ENCODE measurements at regions not wholly inside any gene's neighbourhood (a gene's known extent, or its start where the extent isn't known, plus 50 kb on each side); places are given as distances from the start of the nearest gene placed in this dataset.

GRCh38 chr19:23817519-23817918, 58.8 kb upstream of the ZNF681 start (continued):
- TF ChIP-seq, protein P1, sequence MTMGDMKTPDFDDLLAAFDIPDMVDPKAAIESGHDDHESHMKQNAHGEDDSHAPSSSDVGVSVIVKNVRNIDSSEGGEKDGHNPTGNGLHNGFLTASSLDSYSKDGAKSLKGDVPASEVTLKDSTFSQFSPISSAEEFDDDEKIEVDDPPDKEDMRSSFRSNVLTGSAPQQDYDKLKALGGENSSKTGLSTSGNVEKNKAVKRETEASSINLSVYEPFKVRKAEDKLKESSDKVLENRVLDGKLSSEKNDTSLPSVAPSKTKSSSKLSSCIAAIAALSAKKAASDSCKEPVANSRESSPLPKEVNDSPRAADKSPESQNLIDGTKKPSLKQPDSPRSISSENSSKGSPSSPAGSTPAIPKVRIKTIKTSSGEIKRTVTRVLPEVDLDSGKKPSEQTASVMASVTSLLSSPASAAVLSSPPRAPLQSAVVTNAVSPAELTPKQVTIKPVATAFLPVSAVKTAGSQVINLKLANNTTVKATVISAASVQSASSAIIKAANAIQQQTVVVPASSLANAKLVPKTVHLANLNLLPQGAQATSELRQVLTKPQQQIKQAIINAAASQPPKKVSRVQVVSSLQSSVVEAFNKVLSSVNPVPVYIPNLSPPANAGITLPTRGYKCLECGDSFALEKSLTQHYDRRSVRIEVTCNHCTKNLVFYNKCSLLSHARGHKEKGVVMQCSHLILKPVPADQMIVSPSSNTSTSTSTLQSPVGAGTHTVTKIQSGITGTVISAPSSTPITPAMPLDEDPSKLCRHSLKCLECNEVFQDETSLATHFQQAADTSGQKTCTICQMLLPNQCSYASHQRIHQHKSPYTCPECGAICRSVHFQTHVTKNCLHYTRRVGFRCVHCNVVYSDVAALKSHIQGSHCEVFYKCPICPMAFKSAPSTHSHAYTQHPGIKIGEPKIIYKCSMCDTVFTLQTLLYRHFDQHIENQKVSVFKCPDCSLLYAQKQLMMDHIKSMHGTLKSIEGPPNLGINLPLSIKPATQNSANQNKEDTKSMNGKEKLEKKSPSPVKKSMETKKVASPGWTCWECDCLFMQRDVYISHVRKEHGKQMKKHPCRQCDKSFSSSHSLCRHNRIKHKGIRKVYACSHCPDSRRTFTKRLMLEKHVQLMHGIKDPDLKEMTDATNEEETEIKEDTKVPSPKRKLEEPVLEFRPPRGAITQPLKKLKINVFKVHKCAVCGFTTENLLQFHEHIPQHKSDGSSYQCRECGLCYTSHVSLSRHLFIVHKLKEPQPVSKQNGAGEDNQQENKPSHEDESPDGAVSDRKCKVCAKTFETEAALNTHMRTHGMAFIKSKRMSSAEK (CRISPR knock-in tag; IDR thresholded peaks at IDR 0.05; ENCODE audit: borderline replicate concordance): no peak
- TF ChIP-seq, protein P2, sequence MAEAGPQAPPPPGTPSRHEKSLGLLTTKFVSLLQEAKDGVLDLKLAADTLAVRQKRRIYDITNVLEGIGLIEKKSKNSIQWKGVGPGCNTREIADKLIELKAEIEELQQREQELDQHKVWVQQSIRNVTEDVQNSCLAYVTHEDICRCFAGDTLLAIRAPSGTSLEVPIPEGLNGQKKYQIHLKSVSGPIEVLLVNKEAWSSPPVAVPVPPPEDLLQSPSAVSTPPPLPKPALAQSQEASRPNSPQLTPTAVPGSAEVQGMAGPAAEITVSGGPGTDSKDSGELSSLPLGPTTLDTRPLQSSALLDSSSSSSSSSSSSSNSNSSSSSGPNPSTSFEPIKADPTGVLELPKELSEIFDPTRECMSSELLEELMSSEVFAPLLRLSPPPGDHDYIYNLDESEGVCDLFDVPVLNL (CRISPR knock-in tag; IDR thresholded peaks at IDR 0.05; ENCODE audit: borderline replicate concordance, low read depth): no peak

DNA sequence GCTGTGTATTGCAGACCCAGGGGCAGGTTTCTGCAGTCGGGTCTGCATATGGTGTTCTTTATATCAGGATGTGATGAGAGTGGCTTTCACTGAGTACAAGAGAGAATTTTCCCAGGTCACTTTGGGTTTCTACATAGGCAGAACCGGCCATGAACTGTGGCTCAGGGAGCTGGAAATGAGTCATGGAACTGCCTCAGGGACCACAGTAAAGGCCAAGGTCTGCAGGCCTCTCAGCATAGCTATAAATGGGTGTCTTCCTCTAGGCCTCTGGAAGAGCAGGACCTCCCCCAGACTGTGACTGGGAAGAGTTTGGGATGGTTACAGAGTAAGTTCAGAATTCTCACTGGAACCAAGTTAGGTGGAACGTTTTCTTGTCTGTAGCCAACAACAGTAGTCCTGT, 51.8 kb upstream of the ZNF681 start:
- no peak overlapping the region for H3K27ac Mint-ChIP-seq
- H3K4me1 Mint-ChIP-seq: peaks cover 2% of the 10 kb centered on the region; the same call in 1 of the 2 replicates
- no peak for DNase-seq (ENCODE audit: low spot score)
- H3K4me3 Mint-ChIP-seq: no peak overlapping the region
- peaks cover 12% of the 10 kb centered on the region for H3K9me3 Mint-ChIP-seq
- H3K36me3 Mint-ChIP-seq: peaks cover 58% of the 10 kb centered on the region
- CTCF ChIA-PET: no interaction called here
- POLR2A ChIA-PET: interaction anchor here (0.7 kb wide), 1 partner anchor 23 kb away, joined by 3 read pairs; no protein-coding TSS in a partner anchor
- H3K27me3 Mint-ChIP-seq (ENCODE audit: low read depth): no peaks in the 10 kb centered on the region
- no peak for TF ChIP-seq MXD4 (CRISPR knock-in tag; IDR thresholded peaks at IDR 0.05; ENCODE audit: borderline replicate concordance)
- TF ChIP-seq, protein P3, sequence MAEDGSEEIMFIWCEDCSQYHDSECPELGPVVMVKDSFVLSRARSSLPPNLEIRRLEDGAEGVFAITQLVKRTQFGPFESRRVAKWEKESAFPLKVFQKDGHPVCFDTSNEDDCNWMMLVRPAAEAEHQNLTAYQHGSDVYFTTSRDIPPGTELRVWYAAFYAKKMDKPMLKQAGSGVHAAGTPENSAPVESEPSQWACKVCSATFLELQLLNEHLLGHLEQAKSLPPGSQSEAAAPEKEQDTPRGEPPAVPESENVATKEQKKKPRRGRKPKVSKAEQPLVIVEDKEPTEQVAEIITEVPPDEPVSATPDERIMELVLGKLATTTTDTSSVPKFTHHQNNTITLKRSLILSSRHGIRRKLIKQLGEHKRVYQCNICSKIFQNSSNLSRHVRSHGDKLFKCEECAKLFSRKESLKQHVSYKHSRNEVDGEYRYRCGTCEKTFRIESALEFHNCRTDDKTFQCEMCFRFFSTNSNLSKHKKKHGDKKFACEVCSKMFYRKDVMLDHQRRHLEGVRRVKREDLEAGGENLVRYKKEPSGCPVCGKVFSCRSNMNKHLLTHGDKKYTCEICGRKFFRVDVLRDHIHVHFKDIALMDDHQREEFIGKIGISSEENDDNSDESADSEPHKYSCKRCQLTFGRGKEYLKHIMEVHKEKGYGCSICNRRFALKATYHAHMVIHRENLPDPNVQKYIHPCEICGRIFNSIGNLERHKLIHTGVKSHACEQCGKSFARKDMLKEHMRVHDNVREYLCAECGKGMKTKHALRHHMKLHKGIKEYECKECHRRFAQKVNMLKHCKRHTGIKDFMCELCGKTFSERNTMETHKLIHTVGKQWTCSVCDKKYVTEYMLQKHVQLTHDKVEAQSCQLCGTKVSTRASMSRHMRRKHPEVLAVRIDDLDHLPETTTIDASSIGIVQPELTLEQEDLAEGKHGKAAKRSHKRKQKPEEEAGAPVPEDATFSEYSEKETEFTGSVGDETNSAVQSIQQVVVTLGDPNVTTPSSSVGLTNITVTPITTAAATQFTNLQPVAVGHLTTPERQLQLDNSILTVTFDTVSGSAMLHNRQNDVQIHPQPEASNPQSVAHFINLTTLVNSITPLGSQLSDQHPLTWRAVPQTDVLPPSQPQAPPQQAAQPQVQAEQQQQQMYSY (CRISPR knock-in tag; IDR thresholded peaks at IDR 0.05): no peak
- TF ChIP-seq EMX1 (CRISPR knock-in tag; IDR thresholded peaks at IDR 0.05): no peak
- no peak for TF ChIP-seq CBFB (CRISPR knock-in tag; IDR thresholded peaks at IDR 0.05; ENCODE audit: low read depth)
- no peak for TF ChIP-seq HMGA2 (CRISPR knock-in tag; IDR thresholded peaks at IDR 0.05)
- ATAC-seq: no peak

Measured in WTC11 (cell line).